SK-N-SH (cell line): ENCODE measurements at regions not wholly inside any gene's neighbourhood (a gene's known extent, or its start where the extent isn't known, plus 50 kb on each side); places are given as distances from the start of the nearest gene placed in this dataset.

Experiments used
- CHD2 ChIP-seq: fragments of 150-350 bp; IDR thresholded peaks from 2 replicates; pipeline ENCODE4 v1.6.1; 2018; ENCODE audit warnings: low read length; ENCODE audit not compliant: partially characterized antibody
- GABPA ChIP-seq: IDR thresholded peaks from 2 replicates; pipeline ENCODE4 v1.4.0; 2012; ENCODE audit warnings: low read depth, mild to moderate bottlenecking
- NFIC ChIP-seq: IDR thresholded peaks from 2 replicates; pipeline ENCODE4 v1.4.0; 2012; ENCODE audit warnings: borderline replicate concordance
- NRF1 ChIP-seq: IDR thresholded peaks from 2 replicates; pipeline ENCODE4 v1.6.1; 2012; ENCODE audit warnings: low read depth, mild to moderate bottlenecking, low read length
- POLR2AphosphoS5 ChIP-seq: IDR thresholded peaks from 2 replicates; pipeline ENCODE4 v1.6.1; 2012; ENCODE audit warnings: low read depth, low read length
- RAD21 ChIP-seq: IDR thresholded peaks from 2 replicates; pipeline ENCODE4 v1.6.1; 2012; ENCODE audit warnings: mild to moderate bottlenecking, low read length
- SMC3 ChIP-seq: IDR thresholded peaks from 2 replicates; pipeline ENCODE4 v1.6.1; 2012; ENCODE audit warnings: low read depth, low read length, improper control_type of control experiment
- TCF12 ChIP-seq: IDR thresholded peaks from 2 replicates; pipeline ENCODE4 v1.4.0; 2012
- TF ChIP-seq, protein P1 (sequence below): fragments of 200-600 bp; sonication (generic); IDR thresholded peaks from 2 replicates; pipeline ENCODE4 v1.6.1; 2017; ENCODE audit warnings: antibody characterized with exemption, mild to moderate bottlenecking, moderate library complexity
- TF ChIP-seq, protein P2 (sequence below): IDR thresholded peaks from 2 replicates; pipeline ENCODE4 v1.6.1; 2012; ENCODE audit warnings: mild to moderate bottlenecking, low read depth, low read length, moderate library complexity
- TF ChIP-seq, protein P3 (sequence below): IDR thresholded peaks from 2 replicates; pipeline ENCODE4 v1.4.0; 2012; ENCODE audit warnings: low read depth
- TF ChIP-seq, protein P4 (sequence below): fragments of 150-350 bp; IDR thresholded peaks from 2 replicates; pipeline ENCODE4 v1.6.1; 2017; ENCODE audit warnings: antibody characterized with exemption, low read length, low read depth, borderline replicate concordance

DNA sequence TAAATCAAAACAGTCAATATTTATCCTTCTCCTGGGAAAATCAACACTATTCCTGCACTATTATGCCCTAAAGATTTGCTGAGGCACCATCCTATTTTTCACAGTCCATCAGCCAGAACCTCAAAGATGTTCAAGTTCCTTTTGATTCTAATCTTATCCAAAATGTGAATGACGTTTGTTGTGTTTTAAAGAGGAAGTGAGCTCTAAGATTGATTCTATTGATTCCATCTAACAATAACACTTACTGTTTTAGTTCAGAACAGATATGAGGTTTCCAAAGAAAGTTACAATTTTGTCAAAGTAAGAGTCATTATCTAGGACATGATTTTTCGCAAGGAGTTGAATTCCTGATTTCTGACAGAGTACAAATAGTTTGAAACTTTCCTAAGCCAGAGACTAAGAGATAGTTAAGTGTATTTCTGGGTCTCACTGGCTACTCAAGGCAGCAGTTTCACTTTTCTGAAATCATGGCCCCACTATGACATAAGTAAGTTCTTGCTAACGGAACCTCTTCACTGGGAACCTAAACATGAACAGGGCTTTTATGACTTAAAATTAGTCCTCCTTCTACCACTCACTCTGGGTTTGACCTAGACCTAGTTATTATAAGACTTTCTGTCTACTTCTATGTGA lies 84.7 kb downstream of the LHX9 start:
- TF ChIP-seq, protein P1, sequence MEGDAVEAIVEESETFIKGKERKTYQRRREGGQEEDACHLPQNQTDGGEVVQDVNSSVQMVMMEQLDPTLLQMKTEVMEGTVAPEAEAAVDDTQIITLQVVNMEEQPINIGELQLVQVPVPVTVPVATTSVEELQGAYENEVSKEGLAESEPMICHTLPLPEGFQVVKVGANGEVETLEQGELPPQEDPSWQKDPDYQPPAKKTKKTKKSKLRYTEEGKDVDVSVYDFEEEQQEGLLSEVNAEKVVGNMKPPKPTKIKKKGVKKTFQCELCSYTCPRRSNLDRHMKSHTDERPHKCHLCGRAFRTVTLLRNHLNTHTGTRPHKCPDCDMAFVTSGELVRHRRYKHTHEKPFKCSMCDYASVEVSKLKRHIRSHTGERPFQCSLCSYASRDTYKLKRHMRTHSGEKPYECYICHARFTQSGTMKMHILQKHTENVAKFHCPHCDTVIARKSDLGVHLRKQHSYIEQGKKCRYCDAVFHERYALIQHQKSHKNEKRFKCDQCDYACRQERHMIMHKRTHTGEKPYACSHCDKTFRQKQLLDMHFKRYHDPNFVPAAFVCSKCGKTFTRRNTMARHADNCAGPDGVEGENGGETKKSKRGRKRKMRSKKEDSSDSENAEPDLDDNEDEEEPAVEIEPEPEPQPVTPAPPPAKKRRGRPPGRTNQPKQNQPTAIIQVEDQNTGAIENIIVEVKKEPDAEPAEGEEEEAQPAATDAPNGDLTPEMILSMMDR: no peak
- no peak for TF ChIP-seq GABPA
- no peak for TF ChIP-seq NFIC
- TF ChIP-seq TCF12: no peak
- TF ChIP-seq CHD2: no peak
- TF ChIP-seq, protein P2, sequence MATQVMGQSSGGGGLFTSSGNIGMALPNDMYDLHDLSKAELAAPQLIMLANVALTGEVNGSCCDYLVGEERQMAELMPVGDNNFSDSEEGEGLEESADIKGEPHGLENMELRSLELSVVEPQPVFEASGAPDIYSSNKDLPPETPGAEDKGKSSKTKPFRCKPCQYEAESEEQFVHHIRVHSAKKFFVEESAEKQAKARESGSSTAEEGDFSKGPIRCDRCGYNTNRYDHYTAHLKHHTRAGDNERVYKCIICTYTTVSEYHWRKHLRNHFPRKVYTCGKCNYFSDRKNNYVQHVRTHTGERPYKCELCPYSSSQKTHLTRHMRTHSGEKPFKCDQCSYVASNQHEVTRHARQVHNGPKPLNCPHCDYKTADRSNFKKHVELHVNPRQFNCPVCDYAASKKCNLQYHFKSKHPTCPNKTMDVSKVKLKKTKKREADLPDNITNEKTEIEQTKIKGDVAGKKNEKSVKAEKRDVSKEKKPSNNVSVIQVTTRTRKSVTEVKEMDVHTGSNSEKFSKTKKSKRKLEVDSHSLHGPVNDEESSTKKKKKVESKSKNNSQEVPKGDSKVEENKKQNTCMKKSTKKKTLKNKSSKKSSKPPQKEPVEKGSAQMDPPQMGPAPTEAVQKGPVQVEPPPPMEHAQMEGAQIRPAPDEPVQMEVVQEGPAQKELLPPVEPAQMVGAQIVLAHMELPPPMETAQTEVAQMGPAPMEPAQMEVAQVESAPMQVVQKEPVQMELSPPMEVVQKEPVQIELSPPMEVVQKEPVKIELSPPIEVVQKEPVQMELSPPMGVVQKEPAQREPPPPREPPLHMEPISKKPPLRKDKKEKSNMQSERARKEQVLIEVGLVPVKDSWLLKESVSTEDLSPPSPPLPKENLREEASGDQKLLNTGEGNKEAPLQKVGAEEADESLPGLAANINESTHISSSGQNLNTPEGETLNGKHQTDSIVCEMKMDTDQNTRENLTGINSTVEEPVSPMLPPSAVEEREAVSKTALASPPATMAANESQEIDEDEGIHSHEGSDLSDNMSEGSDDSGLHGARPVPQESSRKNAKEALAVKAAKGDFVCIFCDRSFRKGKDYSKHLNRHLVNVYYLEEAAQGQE: no peak
- TF ChIP-seq NRF1: no peak
- TF ChIP-seq, protein P3, sequence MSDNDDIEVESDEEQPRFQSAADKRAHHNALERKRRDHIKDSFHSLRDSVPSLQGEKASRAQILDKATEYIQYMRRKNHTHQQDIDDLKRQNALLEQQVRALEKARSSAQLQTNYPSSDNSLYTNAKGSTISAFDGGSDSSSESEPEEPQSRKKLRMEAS: no peak
- no peak for TF ChIP-seq POLR2AphosphoS5
- TF ChIP-seq SMC3: no peak
- TF ChIP-seq, protein P4, sequence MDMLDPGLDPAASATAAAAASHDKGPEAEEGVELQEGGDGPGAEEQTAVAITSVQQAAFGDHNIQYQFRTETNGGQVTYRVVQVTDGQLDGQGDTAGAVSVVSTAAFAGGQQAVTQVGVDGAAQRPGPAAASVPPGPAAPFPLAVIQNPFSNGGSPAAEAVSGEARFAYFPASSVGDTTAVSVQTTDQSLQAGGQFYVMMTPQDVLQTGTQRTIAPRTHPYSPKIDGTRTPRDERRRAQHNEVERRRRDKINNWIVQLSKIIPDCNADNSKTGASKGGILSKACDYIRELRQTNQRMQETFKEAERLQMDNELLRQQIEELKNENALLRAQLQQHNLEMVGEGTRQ: no peak
- no peak for TF ChIP-seq RAD21
